ENCODE measurements at regions not wholly inside any gene's neighbourhood (a gene's known extent, or its start where the extent isn't known, plus 50 kb on each side); places are given as distances from the start of the nearest gene placed in this dataset.

- no peaks in the 10 kb centered on the region for H3K27me3 ChIP-seq
- no peaks in the 10 kb centered on the region for H3K36me3 ChIP-seq
- no peaks in the 10 kb centered on the region for H3K9me3 ChIP-seq
- 68 to 70% methylated on average over 3 to 7 of the region's 10 CpGs for WGBS, 2 donors (ENCODE audit: low coverage in 1 of 2)
- H3K4me3 ChIP-seq: no peak overlapping the region
- H3K4me1 ChIP-seq: peaks cover 0 to 38% (median 6%) of the 10 kb centered on the region in 3 donors
- no peak overlapping the region for H3K27ac ChIP-seq
- TF ChIP-seq CTCF (IDR thresholded peaks at IDR 0.05) (no peak), EP300 (IDR thresholded peaks at IDR 0.05) (no peak), POLR2A (IDR thresholded peaks at IDR 0.05) (no peak), POLR2AphosphoS5 (IDR thresholded peaks at IDR 0.05) (no peak)
- no peak for ATAC-seq
Observed at GRCh38 chr9:79977074-79977435, 405.3 kb downstream of the TLE4 start.

DNA sequence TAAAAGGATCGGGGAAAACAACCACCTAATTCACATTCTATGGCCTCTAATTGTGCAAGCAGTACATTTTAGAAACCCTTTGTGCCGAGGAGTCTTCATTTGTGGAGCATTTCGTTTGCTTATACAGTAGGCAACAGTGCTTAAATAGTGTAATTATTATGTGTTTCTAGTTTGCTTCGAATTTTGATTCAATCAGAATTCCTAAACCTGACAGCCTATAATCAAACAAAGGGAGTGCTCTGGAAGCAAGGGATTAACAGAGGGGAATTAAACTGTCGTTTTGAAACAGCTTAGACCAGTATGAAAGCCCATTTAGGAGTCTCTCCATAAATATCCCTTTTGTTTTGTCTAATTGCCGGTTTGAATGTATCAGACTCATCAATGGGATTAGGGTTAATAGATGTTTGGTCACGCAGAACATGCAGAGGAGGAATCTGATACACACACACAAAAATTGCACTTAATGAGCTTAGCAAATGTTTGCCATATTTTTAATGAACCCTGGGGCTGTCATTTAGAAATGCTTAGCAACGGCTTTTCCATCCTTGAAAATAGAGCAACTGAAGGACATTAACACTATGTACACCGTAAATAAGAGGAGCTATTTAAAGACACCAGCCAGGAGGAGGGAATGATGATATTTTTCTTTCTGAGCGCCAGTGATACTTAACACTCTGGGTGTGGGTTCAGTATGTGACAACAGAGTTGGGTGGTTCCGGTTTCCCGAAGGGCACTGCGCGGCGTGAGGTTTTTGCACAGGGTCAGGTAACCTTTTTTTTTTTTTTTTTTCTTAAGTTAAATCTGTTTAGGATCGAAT lies 404.7 kb downstream of the TLE4 start:
- Histone ChIP-seq H3K36me3 (no peaks in the 10 kb centered on the region), H3K9me3 (no peaks in the 10 kb centered on the region), H3K4me3 (no peak overlapping the region), H3K4me1 (peaks cover 0 to 38% (median 6%) of the 10 kb centered on the region in 3 donors), H3K27me3 (no peaks in the 10 kb centered on the region), H3K27ac (no peak overlapping the region)
- peak; percentile 13 for TF ChIP-seq POLR2AphosphoS5 (IDR thresholded peaks at IDR 0.05)
- TF ChIP-seq POLR2A (IDR thresholded peaks at IDR 0.05): no peak
- TF ChIP-seq EP300 (IDR thresholded peaks at IDR 0.05): no peak
- no peak for TF ChIP-seq CTCF (IDR thresholded peaks at IDR 0.05)
- WGBS, 2 donors (ENCODE audit: low coverage in 1 of 2): 71 to 75% methylated on average over 9 to 16 of the region's 16 CpGs
- ATAC-seq: no peak

- WGBS, 2 donors (ENCODE audit: low coverage in 1 of 2): 79 to 86% methylated on average over 5 to 10 of the region's 10 CpGs
- no peaks in the 10 kb centered on the region for H3K9me3 ChIP-seq
- H3K27ac ChIP-seq: no peak overlapping the region
- H3K4me1 ChIP-seq: peaks cover 0 to 38% (median 6%) of the 10 kb centered on the region in 3 donors
- no peak for ATAC-seq
- TF ChIP-seq CTCF (IDR thresholded peaks at IDR 0.05) (no peak), EP300 (IDR thresholded peaks at IDR 0.05) (no peak), POLR2AphosphoS5 (IDR thresholded peaks at IDR 0.05) (no peak), POLR2A (IDR thresholded peaks at IDR 0.05) (no peak)
- no peak overlapping the region for H3K4me3 ChIP-seq
- no peaks in the 10 kb centered on the region for H3K36me3 ChIP-seq
- no peaks in the 10 kb centered on the region for H3K27me3 ChIP-seq
Observed at GRCh38 chr9:79975621-79976256, 404.0 kb downstream of the TLE4 start.

- Histone ChIP-seq H3K4me3 (no peak overlapping the region), H3K27me3 (no peaks in the 10 kb centered on the region), H3K9me3 (no peaks in the 10 kb centered on the region), H3K4me1 (peaks cover 0 to 37% (median 6%) of the 10 kb centered on the region in 3 donors), H3K36me3 (no peaks in the 10 kb centered on the region), H3K27ac (no peak overlapping the region)
- ATAC-seq: no peak
- no peak for TF ChIP-seq POLR2AphosphoS5 (IDR thresholded peaks at IDR 0.05)
- TF ChIP-seq POLR2A (IDR thresholded peaks at IDR 0.05): no peak
- no peak for TF ChIP-seq EP300 (IDR thresholded peaks at IDR 0.05)
- no peak for TF ChIP-seq CTCF (IDR thresholded peaks at IDR 0.05)
- WGBS, 2 donors (ENCODE audit: low coverage in 1 of 2): 90 to 95% methylated on average over 5 to 7 of the region's 12 CpGs
Observed at GRCh38 chr9:79974806-79975422, 403.1 kb downstream of the TLE4 start.
